ENCODE measurements at regions not wholly inside any gene's neighbourhood (a gene's known extent, or its start where the extent isn't known, plus 50 kb on each side); places are given as distances from the start of the nearest gene placed in this dataset.

GRCh38 chr2:8046849-8047248 lies 635.0 kb upstream of the ID2 start:
- DNase-seq (ENCODE audit: low spot score), result no peak

- DNase-seq (ENCODE audit: low spot score), result no peak
Observed at GRCh38 chr2:8049176-8049575, 632.7 kb upstream of the ID2 start.

- DNase-seq (ENCODE audit: low spot score), result no peak
Observed at GRCh38 chr2:8049851-8050571, 631.8 kb upstream of the ID2 start.

DNA sequence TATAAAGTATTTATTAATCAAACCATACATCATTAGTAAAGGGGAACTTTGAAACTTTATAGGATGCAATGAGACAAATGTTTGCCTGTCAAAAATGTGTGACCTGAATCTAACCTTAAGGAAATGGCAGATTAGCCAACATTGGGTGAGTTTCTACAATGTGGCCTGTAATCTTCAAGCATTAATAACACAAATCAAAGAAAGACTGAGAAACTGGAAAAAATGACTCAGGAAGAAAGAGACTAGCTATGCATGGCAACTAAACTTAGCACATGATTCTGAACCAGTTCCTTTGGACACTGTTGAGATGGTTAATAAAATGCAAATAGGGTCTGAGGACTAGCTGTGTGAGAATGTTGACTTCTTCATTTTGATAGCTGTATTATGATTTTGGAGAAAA lies 628.6 kb upstream of the ID2 start:
- no peak for DNase-seq (ENCODE audit: low spot score)

- DNase-seq (ENCODE audit: low spot score), result no peak
Observed at GRCh38 chr2:8054070-8054469, 627.8 kb upstream of the ID2 start.

DNA sequence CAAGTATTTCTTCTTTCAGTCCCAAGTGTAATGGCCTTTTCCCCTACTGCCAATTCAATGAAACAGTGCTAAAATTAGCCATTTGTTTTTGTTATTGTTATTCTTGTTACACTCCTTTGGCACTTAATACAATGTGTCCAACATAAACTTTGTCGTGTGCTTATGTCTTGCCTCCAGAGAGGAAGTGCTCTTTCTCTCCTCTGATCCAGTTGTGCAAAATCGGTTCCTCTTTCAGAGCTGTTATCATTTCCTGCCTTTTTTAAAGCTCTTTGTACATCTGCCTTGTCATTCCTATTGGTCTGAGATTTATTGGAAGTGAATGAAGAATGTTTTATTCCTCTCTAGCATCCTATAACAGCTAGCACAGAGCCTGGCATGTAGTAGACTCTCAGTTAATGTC lies 623.2 kb upstream of the ID2 start:
- DNase-seq (ENCODE audit: low spot score), result no peak

DNA sequence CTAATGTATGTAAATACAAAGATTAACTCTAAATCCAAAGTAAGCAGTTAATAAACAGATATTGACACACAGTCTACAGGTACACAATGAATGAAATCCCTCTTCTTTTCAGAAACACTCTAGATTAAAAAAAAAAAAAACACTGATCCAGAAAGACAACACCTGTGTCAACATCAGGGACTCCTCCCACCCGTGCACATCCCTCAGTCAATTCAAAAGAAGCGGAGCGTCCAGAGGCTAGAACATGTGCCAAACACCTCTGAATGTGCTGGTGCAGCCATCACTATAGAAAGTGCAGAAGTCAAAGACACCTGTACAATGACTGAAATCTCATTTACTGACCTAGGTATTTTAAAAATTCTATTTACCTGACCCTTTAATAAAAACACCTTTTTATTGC lies 622.6 kb upstream of the ID2 start:
- DNase-seq (ENCODE audit: low spot score), result no peak

DNA sequence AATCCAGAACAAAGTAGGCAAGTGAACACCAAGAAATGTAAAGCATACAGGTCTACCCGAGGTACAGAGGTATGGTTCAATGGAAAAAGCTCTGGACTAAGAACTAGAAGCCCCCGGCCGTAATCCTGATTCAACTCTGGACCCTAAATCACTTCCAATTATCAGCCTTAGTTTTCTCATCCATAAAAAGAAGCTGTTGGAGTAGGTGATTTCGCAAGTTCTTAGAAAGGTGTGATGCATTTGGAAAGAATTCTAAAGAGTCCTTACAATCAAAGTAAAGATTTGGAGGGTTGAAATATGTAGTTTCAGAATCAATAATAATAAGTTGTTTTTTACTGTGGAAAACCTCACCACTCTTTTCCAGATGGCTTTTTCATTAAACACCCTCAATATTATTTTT lies 622.1 kb upstream of the ID2 start:
- DNase-seq (ENCODE audit: low spot score), result no peak

DNA sequence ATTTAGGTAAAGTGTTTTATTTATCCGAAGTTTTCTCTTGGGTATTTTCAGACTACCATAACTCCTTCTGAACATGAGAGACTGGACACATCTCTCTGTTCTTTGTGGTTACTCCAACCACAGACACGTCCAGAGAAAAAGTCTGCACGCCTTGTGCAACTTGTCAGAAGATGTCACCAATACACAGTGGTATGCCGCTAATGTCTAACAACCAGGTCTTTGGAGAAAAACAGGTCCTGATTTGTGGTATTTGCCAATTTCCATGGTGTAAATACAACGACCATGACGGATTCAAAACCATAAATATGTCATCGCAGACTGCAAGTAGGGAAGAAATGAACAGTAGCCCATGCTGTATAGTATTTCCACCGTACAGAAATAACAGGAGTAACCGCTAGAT lies 620.6 kb upstream of the ID2 start:
- no peak for DNase-seq (ENCODE audit: low spot score)

DNA sequence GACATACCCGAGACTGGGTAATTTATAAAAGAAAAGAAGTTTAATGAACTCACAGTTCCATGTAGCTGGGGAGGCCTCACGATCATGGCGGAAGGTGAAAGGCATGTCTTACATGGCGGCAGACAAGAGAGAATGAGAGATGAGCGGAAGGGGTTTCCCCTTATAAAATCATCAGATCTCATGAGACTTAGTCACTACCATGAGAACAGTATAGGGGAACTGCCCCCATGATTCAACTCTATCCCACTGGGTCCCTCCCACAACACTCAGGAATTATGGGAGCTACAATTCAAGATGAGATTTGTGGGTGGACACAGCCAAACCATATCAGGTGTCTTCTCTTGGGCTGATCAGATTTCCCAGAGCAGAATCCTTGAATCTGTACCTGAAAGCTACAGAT lies 617.3 kb upstream of the ID2 start:
- no peak for DNase-seq (ENCODE audit: low spot score)

GRCh38 chr2:8065191-8065590 lies 616.7 kb upstream of the ID2 start:
- no peak for DNase-seq (ENCODE audit: low spot score)

- DNase-seq (ENCODE audit: low spot score), result no peak
Observed at GRCh38 chr2:8067784-8068336, 614.0 kb upstream of the ID2 start.

- no peak for DNase-seq (ENCODE audit: low spot score)
Observed at GRCh38 chr2:8072907-8073306, 608.9 kb upstream of the ID2 start.

DNA sequence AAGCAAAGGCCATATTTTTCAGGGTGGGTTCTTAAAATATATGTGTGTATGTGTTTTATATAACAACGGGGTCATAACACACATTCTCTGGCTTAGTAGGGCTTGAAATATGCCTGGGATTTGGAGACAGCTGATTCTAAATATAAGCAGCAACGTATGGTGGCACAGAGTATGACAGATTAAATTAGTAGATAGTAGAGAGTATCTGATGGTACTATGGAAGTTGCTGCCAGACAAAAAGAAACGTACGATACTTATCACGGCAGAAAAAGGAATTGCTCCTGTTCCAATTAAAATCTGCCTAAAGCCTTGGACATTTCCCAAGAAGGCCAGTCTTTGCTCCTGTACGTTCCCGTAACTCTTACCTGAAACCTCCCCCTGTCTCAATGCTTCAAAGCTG lies 607.9 kb upstream of the ID2 start:
- no peak for DNase-seq (ENCODE audit: low spot score)

GRCh38 chr2:8076448-8077342 lies 605.2 kb upstream of the ID2 start:
- DNase-seq (ENCODE audit: low spot score), result no peak

GRCh38 chr2:8078705-8079104 lies 603.2 kb upstream of the ID2 start:
- no peak for DNase-seq (ENCODE audit: low spot score)

DNA sequence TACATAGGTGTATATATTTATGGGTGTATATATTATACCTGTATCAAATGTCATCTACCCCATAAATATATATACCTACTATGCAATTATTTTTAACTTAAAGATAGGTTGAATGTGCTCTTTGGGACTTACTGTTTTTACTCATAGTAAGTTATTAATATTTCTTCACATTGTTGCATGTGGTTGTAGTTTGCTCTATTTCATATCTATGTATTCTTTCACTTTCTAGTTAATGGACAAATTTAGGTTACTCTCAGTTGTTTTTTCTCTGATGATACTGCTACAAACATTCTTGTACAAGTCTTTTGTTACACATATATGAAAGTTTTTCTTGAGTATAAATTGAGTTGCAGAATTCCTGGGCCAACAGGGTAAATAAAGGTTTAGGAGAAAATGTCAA lies 601.8 kb upstream of the ID2 start:
- no peak for DNase-seq (ENCODE audit: low spot score)

DNA sequence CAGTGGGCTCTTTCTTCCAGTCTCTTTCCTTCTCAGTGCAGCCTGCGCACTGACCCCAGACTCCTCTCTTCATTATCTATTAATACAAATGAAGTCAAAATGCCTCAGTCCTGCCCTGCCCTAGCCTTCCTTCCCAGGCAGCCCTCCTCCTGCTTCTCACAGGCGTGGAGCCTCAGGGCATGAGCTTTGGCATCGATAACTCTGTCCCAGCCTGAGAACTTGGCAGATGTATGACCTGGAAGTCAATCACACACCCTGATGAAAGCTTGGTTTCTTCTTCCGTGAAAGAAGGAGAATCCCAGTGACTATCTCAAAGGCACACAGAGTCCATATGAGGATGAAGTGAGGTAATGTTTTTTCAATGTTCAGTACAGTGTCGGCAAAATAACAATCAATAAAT lies 600.7 kb upstream of the ID2 start:
- no peak for DNase-seq (ENCODE audit: low spot score)

- no peak for DNase-seq (ENCODE audit: low spot score)
Observed at GRCh38 chr2:8082840-8083239, 599.0 kb upstream of the ID2 start.

DNA sequence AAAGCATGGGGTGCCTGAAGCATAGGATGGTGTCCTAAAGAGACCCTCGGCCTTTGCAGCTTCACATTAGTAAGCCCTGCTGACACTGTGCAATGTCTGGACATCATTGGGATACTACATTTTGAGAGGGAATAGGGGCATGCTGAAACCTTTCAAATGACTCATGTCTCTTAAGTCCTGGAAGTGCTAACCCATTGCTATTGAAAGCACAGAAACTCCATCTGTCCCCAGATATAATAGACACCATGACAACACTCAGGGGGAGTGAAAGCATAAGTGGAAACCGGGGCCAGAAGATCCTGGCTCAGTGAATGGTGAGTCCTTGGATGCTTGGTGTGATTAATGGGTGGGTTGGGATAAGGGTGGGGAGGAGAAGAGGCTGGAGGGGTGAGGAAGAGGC lies 595.5 kb upstream of the ID2 start:
- DNase-seq (ENCODE audit: low spot score), result no peak

- no peak for DNase-seq (ENCODE audit: low spot score)
Observed at GRCh38 chr2:8086796-8087479, 594.9 kb upstream of the ID2 start.

- DNase-seq (ENCODE audit: low spot score), result no peak
Observed at GRCh38 chr2:8087480-8087840, 594.4 kb upstream of the ID2 start.

DNA sequence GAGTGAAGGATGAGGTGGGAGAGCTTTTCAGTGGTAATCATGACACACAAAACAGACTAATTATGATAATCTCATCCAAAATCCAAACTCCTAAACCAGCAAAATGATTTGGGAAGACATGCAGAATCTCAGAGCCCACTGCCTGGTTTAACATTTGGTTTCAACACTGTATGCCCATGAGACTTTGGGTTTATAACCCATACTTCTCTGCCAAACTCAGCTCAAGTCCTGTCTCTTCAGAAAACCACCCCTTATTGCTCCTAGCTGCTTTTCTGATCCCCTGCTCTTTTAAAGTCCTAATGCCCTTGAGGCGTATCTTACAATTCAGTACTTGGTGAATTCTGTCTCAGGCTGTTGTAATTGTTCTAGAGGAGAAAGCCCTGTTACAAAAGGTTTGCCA lies 593.0 kb upstream of the ID2 start:
- no peak for DNase-seq (ENCODE audit: low spot score)
